ENCODE measurements at regions not wholly inside any gene's neighbourhood (a gene's known extent, or its start where the extent isn't known, plus 50 kb on each side); places are given as distances from the start of the nearest gene placed in this dataset.
A peak's percentile ranks its signal among the peaks of the same experiment; 100 is the strongest.

GRCh38 chr2:64863097-64863820, 125.9 kb upstream of the SLC1A4 start:
- Histone ChIP-seq H3K36me3 (no peaks in the 10 kb centered on the region), H3K27ac (peak overlapping the region in 1 of 4 donors; percentile 93), H3K4me1 (peaks cover 6 to 53% (median 27%) of the 10 kb centered on the region in 4 donors), H3K9me3 (no peaks in the 10 kb centered on the region), H3K27me3 (no peaks in the 10 kb centered on the region), H3K4me3 (no peak overlapping the region)
- 80 to 85% methylated on average over 4 of the region's 4 CpGs for WGBS, 2 donors
- no peak for DNase-seq (ENCODE audit: low spot score in 2 of 2)
- TF ChIP-seq CTCF (IDR thresholded peaks at IDR 0.05): no peak
- TF ChIP-seq POLR2A (IDR thresholded peaks at IDR 0.05): no peak
- TF ChIP-seq EP300 (IDR thresholded peaks at IDR 0.05): no peak

- H3K4me3 ChIP-seq: peak overlapping the region; percentile 62 to 75 (median 70)
- no peaks in the 10 kb centered on the region for H3K36me3 ChIP-seq
- peak in 1 of 2 donors; percentile 40 for TF ChIP-seq EP300 (IDR thresholded peaks at IDR 0.05)
- TF ChIP-seq CTCF (IDR thresholded peaks at IDR 0.05): peak; percentile 51 to 99 (median 98)
- no peak for TF ChIP-seq POLR2A (IDR thresholded peaks at IDR 0.05)
- H3K27me3 ChIP-seq: no peaks in the 10 kb centered on the region
- H3K27ac ChIP-seq: peak overlapping the region; percentile 77 to 93 (median 88)
- peak in 1 of 2 donors; percentile 57 for DNase-seq (ENCODE audit: low spot score in 2 of 2)
- no peaks in the 10 kb centered on the region for H3K9me3 ChIP-seq
- peaks cover 0 to 33% (median 8%) of the 10 kb centered on the region in 4 donors for H3K4me1 ChIP-seq
- WGBS, 2 donors: 1% methylated on average over 51 to 53 of the region's 67 CpGs
These were observed 123.9 kb upstream of the SLC1A4 start for GRCh38 chr2:64865073-64865830.

- DNase-seq (ENCODE audit: low spot score in 2 of 2): no peak
- H3K4me1 ChIP-seq: peaks cover 0 to 29% (median 4%) of the 10 kb centered on the region in 4 donors
- H3K9me3 ChIP-seq: no peaks in the 10 kb centered on the region
- H3K27ac ChIP-seq: peak overlapping the region in 2 of 4 donors; percentile 77 to 91
- no peaks in the 10 kb centered on the region for H3K36me3 ChIP-seq
- no peaks in the 10 kb centered on the region for H3K27me3 ChIP-seq
- 55 to 58% methylated on average over 10 of the region's 10 CpGs for WGBS, 2 donors
- TF ChIP-seq POLR2A (IDR thresholded peaks at IDR 0.05) (no peak), CTCF (IDR thresholded peaks at IDR 0.05) (no peak), EP300 (IDR thresholded peaks at IDR 0.05) (no peak)
- H3K4me3 ChIP-seq: peak overlapping the region in 3 of 4 donors; percentile 62 to 75 (median 69)
These were observed 123.3 kb upstream of the SLC1A4 start for GRCh38 chr2:64865831-64866345.

- H3K27me3 ChIP-seq: no peaks in the 10 kb centered on the region
- H3K4me3 ChIP-seq: no peak overlapping the region
- H3K9me3 ChIP-seq: no peaks in the 10 kb centered on the region
- H3K36me3 ChIP-seq: no peaks in the 10 kb centered on the region
- peaks cover 0 to 29% (median 4%) of the 10 kb centered on the region in 4 donors for H3K4me1 ChIP-seq
- DNase-seq (ENCODE audit: low spot score in 2 of 2): peak; percentile 80 to 82
- 36 to 46% methylated on average over 8 of the region's 8 CpGs for WGBS, 2 donors
- no peak overlapping the region for H3K27ac ChIP-seq
- peak in 1 of 2 donors; percentile 31 for TF ChIP-seq EP300 (IDR thresholded peaks at IDR 0.05)
- no peak for TF ChIP-seq POLR2A (IDR thresholded peaks at IDR 0.05)
- no peak for TF ChIP-seq CTCF (IDR thresholded peaks at IDR 0.05)
These were observed 122.4 kb upstream of the SLC1A4 start for GRCh38 chr2:64866797-64867196.
